B cell (primary cell): ENCODE measurements at regions not wholly inside any gene's neighbourhood (a gene's known extent, or its start where the extent isn't known, plus 50 kb on each side); places are given as distances from the start of the nearest gene placed in this dataset.

ENCODE experiments used
- CTCF ChIP-seq: fragments of 200-600 bp; IDR thresholded peaks from one replicate; pipeline ENCODE4 v1.8.0; 2022; ENCODE audit warnings: antibody characterized with exemption, mild to moderate bottlenecking
- EZH2 ChIP-seq: IDR thresholded peaks from 2 replicates; pipeline ENCODE4 v1.6.1; 2012; ENCODE audit warnings: borderline replicate concordance, low read depth, mild to moderate bottlenecking, moderate library complexity, low read length; ENCODE audit not compliant: insufficient read depth, poor library complexity, severe bottlenecking

- no peak for TF ChIP-seq EZH2
- TF ChIP-seq CTCF = no peak
Measured at GRCh38 chr1:60759291-60759690, 323.1 kb upstream of the NFIA start.
